ENCODE measurements at regions not wholly inside any gene's neighbourhood (a gene's known extent, or its start where the extent isn't known, plus 50 kb on each side); places are given as distances from the start of the nearest gene placed in this dataset.

GRCh38 chr3:127349501-127350171, 61.8 kb upstream of the PRR20G start:
- no peak for DNase-seq (ENCODE audit: low read depth)

- no peak for DNase-seq (ENCODE audit: low read depth)
These were observed 54.9 kb upstream of the PRR20G start for GRCh38 chr3:127342735-127343134.

GRCh38 chr3:127339928-127340861, 52.3 kb upstream of the PRR20G start:
- DNase-seq (ENCODE audit: low read depth), result no peak

DNA sequence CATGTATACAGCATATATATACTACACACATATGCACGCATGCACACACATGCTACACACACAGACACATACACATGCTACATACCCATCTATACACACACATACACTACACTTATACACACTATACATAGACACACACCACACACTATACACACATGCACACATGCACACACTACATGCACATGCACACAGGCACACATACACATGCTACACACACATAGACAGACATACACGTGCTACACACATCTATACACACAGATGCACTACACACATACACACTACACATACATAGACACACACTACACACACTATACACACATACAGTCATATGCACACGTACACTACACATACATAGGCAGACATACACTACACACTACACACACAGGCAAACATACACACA, 51.2 kb upstream of the PRR20G start:
- no peak for DNase-seq (ENCODE audit: low read depth)

- no peak for DNase-seq (ENCODE audit: low read depth)
These were observed 50.2 kb upstream of the PRR20G start for GRCh38 chr3:127337911-127338531.

Measured in renal cortical epithelial cell (primary cell).